ENCODE measurements at regions not wholly inside any gene's neighbourhood (a gene's known extent, or its start where the extent isn't known, plus 50 kb on each side); places are given as distances from the start of the nearest gene placed in this dataset.

DNA sequence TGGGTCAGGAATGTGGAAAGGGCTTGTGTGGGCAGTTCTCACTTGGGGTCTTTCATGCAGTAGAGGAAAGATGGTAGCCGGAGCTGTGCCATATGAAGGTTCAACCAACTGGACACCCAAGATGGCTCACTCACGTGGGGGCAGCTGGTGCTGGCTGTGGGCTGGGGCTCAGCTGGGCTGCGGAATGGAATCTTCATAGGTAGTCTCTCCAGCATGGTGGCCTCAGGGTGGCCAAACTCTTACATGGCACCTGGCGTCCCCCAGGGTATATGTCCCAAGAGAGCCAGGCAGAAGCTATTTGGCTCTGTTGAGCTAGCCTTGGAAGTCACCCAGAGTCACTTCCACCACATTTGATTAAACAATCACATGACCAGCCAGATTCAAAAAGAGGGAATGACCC lies 163.1 kb upstream of the KLHL29 start:
- ChIA-PET CTCF (no interaction called here), POLR2A (no interaction called here)
- intact Hi-C loops (cut with micrococcal nuclease; ENCODE audit: unreplicated experiment) = no loop called here
- Histone ChIP-seq H3K36me3 (ENCODE audit: control insufficient read depth, insufficient read depth, low read length) (no peaks in the 10 kb centered on the region), H3K9me3 (ENCODE audit: control insufficient read depth, insufficient read depth, low read depth, low read length) (no peaks in the 10 kb centered on the region), H3K4me3 (ENCODE audit: low read depth in 2 of 2, low read length in 2 of 2) (no peak overlapping the region), H3K4me1 (ENCODE audit: control insufficient read depth, insufficient read depth, low read length) (no peaks in the 10 kb centered on the region), H3K27ac (ENCODE audit: low read length) (no peak overlapping the region), H3K27me3 (ENCODE audit: control insufficient read depth, insufficient read depth, low read length) (peaks cover 2% of the 10 kb centered on the region; the same call in 1 of the 2 replicates)
- no TSS peak for BruUV-seq (replicated peaks)
- in situ Hi-C loops (cut with HindIII; ENCODE audit: low pct_unique_long_range_greater_than_20kb, low sequenced_read_pairs) = no loop called here
- DNase-seq (ENCODE audit: low read depth, low spot score) = no peak
- ATAC-seq = no peak
- TF ChIP-seq REST (IDR thresholded peaks at IDR 0.05; ENCODE audit: insufficient read depth in 1 of 2, low read depth in 2 of 2, low read length in 1 of 2) = no peak
- TF ChIP-seq, protein P1, sequence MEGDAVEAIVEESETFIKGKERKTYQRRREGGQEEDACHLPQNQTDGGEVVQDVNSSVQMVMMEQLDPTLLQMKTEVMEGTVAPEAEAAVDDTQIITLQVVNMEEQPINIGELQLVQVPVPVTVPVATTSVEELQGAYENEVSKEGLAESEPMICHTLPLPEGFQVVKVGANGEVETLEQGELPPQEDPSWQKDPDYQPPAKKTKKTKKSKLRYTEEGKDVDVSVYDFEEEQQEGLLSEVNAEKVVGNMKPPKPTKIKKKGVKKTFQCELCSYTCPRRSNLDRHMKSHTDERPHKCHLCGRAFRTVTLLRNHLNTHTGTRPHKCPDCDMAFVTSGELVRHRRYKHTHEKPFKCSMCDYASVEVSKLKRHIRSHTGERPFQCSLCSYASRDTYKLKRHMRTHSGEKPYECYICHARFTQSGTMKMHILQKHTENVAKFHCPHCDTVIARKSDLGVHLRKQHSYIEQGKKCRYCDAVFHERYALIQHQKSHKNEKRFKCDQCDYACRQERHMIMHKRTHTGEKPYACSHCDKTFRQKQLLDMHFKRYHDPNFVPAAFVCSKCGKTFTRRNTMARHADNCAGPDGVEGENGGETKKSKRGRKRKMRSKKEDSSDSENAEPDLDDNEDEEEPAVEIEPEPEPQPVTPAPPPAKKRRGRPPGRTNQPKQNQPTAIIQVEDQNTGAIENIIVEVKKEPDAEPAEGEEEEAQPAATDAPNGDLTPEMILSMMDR (IDR thresholded peaks at IDR 0.05) = no peak
- TF ChIP-seq SIN3A (IDR thresholded peaks at IDR 0.05; ENCODE audit: borderline replicate concordance, insufficient read depth, low read depth, low read length) = no peak
- no peak for TF ChIP-seq POLR2AphosphoS5 (IDR thresholded peaks at IDR 0.05; ENCODE audit: low read depth, low read length)
- TF ChIP-seq TCF7L2 (IDR thresholded peaks at IDR 0.05; ENCODE audit: low read depth, low read length) = no peak

DNA sequence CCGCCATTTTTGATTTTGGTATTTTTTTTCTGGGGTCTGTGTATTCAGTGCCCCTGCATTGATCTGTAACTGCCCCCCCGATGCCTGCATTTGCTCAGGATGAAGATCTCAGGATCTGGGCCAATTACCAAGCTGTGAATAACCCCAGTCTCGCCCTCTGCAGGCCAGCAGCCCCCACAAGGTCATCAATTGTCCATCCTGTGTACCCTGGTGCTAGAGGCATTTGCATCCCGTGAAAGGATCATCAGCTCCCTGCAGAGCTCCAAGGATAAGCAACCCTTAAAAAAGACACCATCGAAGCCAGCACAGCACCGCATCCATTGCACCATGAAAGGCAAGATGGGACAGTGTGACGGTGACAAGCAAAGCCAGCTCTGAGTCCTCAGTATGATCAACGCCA lies 154.1 kb upstream of the KLHL29 start:
- Histone ChIP-seq H3K4me3 (ENCODE audit: low read depth in 2 of 2, low read length in 2 of 2) (no peak overlapping the region), H3K27me3 (ENCODE audit: control insufficient read depth, insufficient read depth, low read length) (no peaks in the 10 kb centered on the region; the same call in 1 of the 2 replicates), H3K27ac (ENCODE audit: low read length) (no peak overlapping the region), H3K4me1 (ENCODE audit: control insufficient read depth, insufficient read depth, low read length) (no peaks in the 10 kb centered on the region), H3K9me3 (ENCODE audit: control insufficient read depth, insufficient read depth, low read depth, low read length) (no peaks in the 10 kb centered on the region), H3K36me3 (ENCODE audit: control insufficient read depth, insufficient read depth, low read length) (no peaks in the 10 kb centered on the region)
- TF ChIP-seq, protein P1 (IDR thresholded peaks at IDR 0.05) = no peak
- TF ChIP-seq SIN3A (IDR thresholded peaks at IDR 0.05; ENCODE audit: borderline replicate concordance, insufficient read depth, low read depth, low read length) (no peak), TCF7L2 (IDR thresholded peaks at IDR 0.05; ENCODE audit: low read depth, low read length) (no peak), REST (IDR thresholded peaks at IDR 0.05; ENCODE audit: insufficient read depth in 1 of 2, low read depth in 2 of 2, low read length in 1 of 2) (no peak), POLR2AphosphoS5 (IDR thresholded peaks at IDR 0.05; ENCODE audit: low read depth, low read length) (no peak)
- no peak for ATAC-seq
- intact Hi-C loops (cut with micrococcal nuclease; ENCODE audit: unreplicated experiment) (no loop called here), in situ Hi-C loops (cut with HindIII; ENCODE audit: low pct_unique_long_range_greater_than_20kb, low sequenced_read_pairs) (no loop called here)
- no peak for DNase-seq (ENCODE audit: low read depth, low spot score)
- ChIA-PET CTCF (no interaction called here), POLR2A (no interaction called here)
- no TSS peak for BruUV-seq (replicated peaks)

All from Panc1 (cell line).